ENCODE measurements at regions not wholly inside any gene's neighbourhood (a gene's known extent, or its start where the extent isn't known, plus 50 kb on each side); places are given as distances from the start of the nearest gene placed in this dataset.
"Not testable (repeated sequence)": the region's sequence is repeated elsewhere in the genome, so short reads cannot be mapped to it uniquely, and the experiment has no call there.

DNA sequence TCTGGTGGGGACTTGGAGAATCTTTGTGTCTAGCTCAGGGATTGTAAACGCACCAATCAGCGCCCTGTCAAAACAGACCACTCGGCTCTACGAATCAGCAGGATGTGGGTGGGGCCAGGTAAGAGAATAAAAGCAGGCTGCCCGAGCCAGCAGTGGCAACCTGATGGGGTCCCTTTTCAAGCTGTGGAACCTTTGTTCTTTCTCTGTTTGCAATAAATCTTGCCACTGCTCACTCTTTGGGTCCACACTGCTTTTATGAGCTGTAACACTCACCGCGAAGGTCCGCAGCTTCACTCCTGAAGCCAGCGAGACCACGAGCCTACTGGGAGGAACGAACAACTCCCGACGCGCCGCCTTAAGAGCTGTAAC lies 288.6 kb upstream of the UBE2E3 start:
- TF ChIP-seq, protein P1, sequence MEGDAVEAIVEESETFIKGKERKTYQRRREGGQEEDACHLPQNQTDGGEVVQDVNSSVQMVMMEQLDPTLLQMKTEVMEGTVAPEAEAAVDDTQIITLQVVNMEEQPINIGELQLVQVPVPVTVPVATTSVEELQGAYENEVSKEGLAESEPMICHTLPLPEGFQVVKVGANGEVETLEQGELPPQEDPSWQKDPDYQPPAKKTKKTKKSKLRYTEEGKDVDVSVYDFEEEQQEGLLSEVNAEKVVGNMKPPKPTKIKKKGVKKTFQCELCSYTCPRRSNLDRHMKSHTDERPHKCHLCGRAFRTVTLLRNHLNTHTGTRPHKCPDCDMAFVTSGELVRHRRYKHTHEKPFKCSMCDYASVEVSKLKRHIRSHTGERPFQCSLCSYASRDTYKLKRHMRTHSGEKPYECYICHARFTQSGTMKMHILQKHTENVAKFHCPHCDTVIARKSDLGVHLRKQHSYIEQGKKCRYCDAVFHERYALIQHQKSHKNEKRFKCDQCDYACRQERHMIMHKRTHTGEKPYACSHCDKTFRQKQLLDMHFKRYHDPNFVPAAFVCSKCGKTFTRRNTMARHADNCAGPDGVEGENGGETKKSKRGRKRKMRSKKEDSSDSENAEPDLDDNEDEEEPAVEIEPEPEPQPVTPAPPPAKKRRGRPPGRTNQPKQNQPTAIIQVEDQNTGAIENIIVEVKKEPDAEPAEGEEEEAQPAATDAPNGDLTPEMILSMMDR (IDR thresholded peaks at IDR 0.05; ENCODE audit: low read length): not testable (repeated sequence)
- not testable (repeated sequence) for TF ChIP-seq EZH2 (optimal IDR thresholded peaks at IDR 0.05; ENCODE audit: low read depth, low read length)
